Cardiac muscle cell (in vitro differentiated cells and primary cell): ENCODE measurements at regions not wholly inside any gene's neighbourhood (a gene's known extent, or its start where the extent isn't known, plus 50 kb on each side); places are given as distances from the start of the nearest gene placed in this dataset.

Experiments
- DNase-seq, 2 donors: peaks; one replicate each; pipeline versions ENCODE4 v3.0.0 to v3.0.0-alpha.2; 2010 to 2017; ENCODE audit warnings: low read depth in 1 of 2, low spot score in 1 of 2
- H3K27ac ChIP-seq: fragments of 200-600 bp; sonication (generic); 2 replicates; pipeline ENCODE4 v1.5.1; 2016
- H3K27me3 ChIP-seq: fragments of 200-600 bp; sonication (generic); 2 replicates; pipeline ENCODE4 v1.6.0; 2016; ENCODE audit warnings: control low read depth
- H3K36me3 ChIP-seq: fragments of 200-600 bp; sonication (generic); 2 replicates; pipeline ENCODE4 v1.5.1; 2016; ENCODE audit warnings: control low read depth
- H3K4me1 ChIP-seq: fragments of 200-600 bp; sonication (generic); 2 replicates; pipeline ENCODE4 v1.8.1; 2017; ENCODE audit warnings: low read depth, mild to moderate bottlenecking, mixed run types
- H3K4me3 ChIP-seq: fragments of 200-600 bp; sonication (generic); 2 replicates; pipeline ENCODE4 v1.5.1; 2016; ENCODE audit warnings: mild to moderate bottlenecking
- H3K9me3 ChIP-seq: fragments of 200-600 bp; sonication (generic); 2 replicates; pipeline ENCODE4 v1.5.1; 2017; ENCODE audit warnings: low read depth, mild to moderate bottlenecking, control low read depth
- TF ChIP-seq, protein P1 (sequence below): IDR thresholded peaks from 2 replicates; pipeline ENCODE4 v1.5.1; 2012; ENCODE audit warnings: low read depth, mild to moderate bottlenecking, low read length

- DNase-seq, result peak in 1 of 2 donors; percentile 9
- H3K4me1 ChIP-seq, result no peaks in the 10 kb centered on the region
- TF ChIP-seq, protein P1, sequence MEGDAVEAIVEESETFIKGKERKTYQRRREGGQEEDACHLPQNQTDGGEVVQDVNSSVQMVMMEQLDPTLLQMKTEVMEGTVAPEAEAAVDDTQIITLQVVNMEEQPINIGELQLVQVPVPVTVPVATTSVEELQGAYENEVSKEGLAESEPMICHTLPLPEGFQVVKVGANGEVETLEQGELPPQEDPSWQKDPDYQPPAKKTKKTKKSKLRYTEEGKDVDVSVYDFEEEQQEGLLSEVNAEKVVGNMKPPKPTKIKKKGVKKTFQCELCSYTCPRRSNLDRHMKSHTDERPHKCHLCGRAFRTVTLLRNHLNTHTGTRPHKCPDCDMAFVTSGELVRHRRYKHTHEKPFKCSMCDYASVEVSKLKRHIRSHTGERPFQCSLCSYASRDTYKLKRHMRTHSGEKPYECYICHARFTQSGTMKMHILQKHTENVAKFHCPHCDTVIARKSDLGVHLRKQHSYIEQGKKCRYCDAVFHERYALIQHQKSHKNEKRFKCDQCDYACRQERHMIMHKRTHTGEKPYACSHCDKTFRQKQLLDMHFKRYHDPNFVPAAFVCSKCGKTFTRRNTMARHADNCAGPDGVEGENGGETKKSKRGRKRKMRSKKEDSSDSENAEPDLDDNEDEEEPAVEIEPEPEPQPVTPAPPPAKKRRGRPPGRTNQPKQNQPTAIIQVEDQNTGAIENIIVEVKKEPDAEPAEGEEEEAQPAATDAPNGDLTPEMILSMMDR, result no peak
- H3K27ac ChIP-seq, result no peak overlapping the region
- H3K4me3 ChIP-seq, result no peak overlapping the region
- no peaks in the 10 kb centered on the region for H3K9me3 ChIP-seq
- H3K27me3 ChIP-seq, result no peaks in the 10 kb centered on the region
- no peaks in the 10 kb centered on the region for H3K36me3 ChIP-seq
Observed at GRCh38 chr13:51006067-51006845, 96.7 kb downstream of the RNASEH2B start.
